GM18519 (cell line): ENCODE measurements at regions not wholly inside any gene's neighbourhood (a gene's known extent, or its start where the extent isn't known, plus 50 kb on each side); places are given as distances from the start of the nearest gene placed in this dataset.

ENCODE experiments used
- ATAC-seq: cut with Tn5 transposase; IDR thresholded peaks from one replicate; pipeline ENCODE4 v1.9.1; 2021; ENCODE audit warnings: mild to moderate bottlenecking, moderate library complexity; ENCODE audit not compliant: unreplicated experiment, low FRiP score

DNA sequence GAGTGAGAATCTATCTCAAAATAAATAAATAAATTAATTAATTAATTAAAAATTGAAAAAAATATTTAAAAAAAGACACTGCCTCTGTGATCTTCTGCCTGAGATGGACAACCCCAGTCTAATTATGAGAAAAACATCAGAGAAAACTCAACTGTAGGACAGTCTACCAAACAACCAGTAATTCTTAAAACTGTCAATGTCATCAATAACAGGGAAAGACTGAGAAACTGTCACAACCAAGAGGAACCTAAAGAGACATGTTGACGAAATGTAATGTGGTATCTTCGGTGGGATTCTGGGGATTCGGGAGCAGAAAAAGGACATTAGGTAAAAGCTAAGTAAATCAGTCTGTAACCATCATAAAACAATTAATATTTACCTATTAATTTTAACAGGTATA, 265.4 kb upstream of the LMCD1 start:
- ATAC-seq = no peak

DNA sequence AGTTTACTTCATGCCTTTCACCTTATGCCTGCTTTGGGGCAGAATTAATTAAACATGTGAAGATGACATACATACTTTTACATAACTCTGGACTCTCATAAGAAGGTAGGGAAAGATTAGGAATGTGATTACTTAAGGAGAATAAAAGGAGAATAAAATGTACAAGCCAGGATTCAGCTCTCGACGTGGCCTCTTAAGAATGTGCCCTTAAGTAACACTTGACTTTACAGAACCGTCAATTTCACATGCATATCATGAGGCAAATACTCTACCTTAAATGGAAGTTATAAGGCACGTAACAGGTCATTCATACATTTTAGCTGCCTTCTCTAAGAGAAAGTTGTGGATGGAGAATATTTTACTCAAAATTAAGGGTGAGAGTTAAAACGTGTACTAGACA, 263.7 kb upstream of the LMCD1 start:
- no peak for ATAC-seq

DNA sequence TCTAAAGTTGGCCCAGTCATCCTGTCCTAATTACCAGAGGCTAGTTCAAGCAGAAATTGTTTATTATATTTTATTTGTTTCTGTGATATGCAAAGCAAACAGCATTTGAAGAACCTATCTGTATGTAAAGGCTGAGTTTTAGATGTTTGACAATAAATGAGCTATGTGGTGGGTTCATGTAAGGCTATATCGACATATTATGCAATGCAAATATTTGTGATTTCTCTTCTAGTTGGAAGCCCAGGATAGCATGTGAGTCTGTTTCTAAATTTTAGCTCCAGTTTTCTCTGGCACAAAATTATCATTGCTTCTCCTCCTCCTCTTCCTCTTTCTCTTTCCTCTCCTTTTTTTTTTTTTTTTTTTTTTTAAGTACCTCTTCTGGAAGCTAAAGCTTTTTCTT, 263.2 kb upstream of the LMCD1 start:
- no peak for ATAC-seq

DNA sequence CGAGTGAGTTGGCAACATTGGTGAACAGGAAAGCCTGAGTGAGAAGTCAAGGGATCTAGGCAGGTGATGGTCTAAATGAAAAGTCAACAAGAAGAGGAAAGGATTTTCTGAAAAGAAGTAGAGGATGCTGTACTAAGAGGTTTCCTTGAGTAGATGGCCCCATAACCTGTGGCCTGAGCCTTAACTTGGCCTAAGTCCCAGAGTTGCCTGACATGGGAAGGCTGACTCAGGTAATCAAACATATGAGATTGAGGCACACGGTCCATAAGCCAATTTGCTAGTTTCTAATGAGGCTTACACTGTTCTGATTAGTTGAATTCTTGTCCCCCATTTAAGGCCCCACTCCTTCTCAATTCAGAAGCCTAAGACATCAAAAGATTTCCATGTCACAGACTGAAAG, 262.5 kb upstream of the LMCD1 start:
- ATAC-seq = no peak

DNA sequence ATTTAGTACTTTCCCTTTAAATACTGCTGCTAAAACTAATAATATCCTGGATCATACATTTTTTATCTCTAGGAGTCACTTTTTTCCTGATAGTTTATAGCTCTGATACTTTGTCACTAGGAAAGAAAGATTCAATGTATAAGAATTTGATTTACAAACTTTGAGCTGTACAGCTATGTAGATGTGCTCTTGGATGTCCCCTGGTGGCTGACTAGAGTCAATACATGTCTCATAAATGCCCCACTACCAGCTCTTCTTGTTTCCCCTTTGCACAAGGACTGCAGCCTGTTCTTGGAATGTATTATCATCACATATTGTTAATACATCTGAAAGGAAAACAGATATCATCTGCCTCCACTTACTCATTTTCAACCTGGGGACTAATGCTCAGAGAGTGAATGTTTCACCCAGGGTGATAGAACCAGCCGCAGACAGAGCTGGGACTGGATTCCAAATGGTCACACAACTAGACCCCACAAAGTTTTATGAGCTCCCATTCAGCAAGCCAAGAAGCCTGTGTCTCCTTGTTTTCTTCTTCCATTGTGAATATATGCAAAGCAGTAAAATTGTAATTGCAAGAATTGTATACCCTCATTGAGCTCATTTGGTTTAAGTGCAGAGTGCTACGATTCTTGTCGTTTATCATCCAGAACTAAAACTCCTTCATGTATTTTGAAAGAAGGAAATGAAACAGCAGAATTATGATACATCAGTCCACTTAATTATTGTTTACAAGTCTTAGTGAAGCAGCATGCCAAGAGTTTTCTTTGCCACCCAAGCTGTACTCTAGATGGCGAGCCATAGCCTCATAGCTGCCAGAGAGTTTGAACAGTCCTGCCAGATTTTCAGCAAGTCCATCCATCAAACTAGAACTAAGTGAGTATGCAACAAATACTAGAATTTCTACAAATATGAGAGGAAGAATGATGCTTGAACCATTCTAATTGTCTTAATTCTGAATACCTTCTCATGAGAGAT, 261.6 kb upstream of the LMCD1 start:
- ATAC-seq = peak; percentile 95

DNA sequence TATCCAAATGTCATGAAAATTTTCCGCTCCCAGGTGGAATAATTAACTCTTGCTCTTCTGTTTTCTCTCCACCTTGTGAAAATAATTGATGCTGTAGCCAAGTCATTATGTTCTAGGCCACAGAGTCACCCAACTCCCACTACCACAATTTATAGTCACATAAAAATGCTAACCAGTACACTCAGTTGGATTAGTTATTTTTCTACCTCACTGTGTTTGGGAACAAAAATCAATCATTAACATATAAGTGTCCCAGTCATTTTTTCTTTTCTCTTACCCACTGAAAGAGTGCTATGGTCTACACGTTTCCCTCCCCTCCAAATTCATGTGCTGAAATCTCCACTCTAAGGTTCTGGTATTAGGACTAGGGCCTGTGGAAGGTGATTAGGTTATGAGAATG, 255.6 kb upstream of the LMCD1 start:
- ATAC-seq = no peak

DNA sequence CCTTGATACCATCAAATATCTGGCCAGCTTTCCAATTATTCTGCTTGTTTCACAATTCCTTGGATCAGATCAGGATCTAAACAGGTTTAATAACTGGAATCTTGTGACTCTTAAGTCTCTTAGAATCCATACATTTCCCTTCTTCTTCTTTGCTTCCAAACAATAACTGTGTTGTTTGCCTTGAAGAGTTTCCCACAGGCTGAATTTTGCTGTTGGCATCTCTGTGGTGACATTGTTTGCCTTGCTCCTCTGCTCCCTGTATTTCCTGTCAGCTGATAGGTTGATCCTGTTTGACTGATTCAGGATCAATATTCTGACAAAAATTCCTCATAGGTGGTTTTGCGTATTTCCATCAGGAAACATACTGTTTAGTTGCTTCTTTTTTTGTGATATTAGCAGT, 248.4 kb upstream of the LMCD1 start:
- ATAC-seq = no peak

DNA sequence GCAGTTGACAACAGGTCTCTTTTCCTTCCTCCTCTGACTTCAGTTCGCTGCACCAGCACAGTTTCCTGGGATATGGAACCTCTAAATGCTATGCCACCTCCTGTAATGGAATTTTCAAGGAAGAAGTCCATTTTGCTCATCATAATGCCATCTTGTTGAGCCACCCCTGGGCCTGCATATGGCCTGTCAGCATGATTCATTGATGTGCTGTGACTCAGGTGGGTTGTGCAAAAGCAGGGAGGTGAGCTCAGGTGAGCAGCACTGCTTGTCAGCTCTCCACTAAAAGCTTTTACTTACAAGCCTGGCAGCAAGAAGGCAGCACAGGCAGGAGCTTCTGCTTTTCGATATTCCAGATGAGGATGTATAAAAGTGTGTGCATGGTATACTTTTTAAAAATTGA, 247.1 kb upstream of the LMCD1 start:
- no peak for ATAC-seq

DNA sequence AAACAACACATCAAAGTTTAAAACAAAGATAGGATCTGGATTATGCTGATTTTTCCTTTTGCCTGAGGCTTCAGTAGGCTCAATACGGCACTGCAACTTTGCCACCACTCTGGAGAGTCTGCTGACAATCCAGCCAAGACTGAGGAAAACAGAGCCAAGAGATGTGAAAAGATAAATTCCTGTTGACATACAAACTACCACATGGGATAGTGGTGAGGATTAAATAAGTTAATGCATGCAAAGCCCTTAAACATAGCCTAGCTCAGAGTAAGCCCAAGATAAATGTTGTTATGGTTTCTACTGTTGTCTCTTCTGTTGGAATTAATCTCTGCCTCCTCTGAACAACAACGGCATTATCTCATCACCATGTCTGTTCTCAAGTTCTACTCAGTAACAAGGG, 245.9 kb upstream of the LMCD1 start:
- no peak for ATAC-seq

DNA sequence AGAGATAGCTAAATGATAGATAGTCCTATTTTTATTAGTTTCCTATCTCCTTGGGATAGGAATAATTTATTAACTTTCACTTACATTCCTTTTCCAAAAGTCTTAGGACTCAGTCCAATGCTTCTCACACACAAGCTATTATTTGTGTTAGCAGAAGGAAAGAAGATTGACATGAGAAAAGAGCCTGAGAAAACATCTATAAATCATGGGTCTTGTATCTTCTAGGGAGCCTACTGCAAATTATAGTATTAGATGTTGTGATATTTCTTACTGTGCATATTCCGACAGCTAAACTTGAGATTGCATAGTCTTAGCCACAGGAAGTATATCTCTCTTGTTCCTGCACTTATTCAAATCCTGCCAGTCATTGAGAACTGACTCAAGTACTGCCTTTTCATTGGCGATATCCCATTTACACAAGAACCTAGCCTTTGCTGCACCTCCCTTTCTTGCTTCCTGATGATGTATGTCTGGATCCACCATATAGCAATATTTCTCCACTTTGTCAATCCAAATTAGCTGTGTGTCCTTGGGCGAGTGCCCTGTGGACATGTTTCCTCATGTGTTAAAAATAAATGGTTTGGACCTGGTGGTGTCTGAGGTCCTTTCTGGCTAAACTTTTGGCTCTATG, 245.1 kb upstream of the LMCD1 start:
- no peak for ATAC-seq

DNA sequence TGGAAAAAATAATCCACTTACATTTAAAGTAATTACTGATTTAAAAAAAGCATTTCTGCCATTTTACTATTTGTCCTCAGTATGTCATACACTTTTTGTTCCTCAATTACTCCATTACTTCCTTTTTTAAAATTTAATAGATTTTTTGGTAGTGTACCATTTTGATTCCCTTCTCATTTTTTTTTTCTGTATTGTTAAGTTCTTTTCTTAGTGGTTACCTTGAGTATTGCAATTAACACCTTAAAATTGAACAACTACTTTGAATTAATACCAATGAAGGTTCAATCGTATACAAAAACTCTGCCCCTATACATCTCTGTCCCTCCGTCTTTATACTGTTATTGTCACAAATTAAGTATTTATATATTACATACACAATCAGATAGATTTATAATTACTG, 240.6 kb upstream of the LMCD1 start:
- no peak for ATAC-seq

DNA sequence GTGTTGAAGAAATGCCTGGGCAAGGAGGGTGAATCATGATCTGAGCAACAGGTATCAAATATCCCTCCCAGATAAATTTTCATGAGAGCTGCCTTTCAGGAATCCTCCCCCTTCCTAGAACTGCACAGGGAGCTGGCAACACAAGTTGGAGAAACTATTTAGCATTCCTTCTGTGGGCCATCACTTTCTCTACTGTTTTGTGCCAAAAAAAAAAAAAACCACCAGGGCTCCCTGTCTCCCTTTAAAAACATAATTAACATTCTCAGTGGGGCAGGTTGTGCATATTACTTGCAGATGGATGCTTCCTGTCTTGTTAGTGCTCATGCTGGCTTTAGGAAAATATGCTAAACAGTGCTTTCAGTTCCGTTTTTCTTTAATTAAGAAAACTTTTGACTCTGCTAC, 234.9 kb upstream of the LMCD1 start:
- no peak for ATAC-seq

DNA sequence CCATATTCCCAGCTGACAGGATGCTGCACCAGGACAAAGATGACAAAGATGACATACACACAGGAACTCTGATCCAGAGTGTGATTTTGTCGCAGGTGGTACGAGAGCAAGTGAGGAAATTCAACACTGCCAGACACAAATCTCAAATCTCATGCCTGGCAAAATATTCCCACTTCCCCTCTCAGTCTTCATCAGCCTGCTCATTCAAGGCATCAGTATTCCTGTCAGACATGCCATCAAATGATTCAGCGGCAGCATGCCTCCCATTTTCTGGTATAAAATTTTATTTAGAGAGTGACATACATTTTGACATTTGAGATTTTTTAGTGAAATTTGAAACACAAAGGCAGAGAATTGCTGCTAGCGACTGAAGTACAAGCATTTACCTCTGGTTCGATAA, 228.1 kb upstream of the LMCD1 start:
- no peak for ATAC-seq

DNA sequence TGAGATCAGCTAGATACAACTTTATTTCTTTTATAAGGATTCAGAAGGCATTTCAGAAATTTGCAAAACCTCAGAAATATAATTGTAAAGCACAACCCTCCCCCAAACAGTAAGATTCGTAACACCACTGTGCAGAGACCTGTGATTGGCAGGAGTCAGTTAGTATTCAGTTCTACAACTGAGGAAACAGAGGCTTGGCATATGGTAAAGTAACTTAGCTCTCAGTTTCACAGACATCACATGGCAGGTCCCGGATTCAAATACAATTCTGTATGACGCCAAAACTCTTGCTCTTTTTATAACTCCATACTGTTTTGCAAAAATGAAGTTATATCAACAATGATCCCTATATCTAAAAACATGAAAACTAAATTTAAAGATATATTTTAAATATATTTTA, 225.6 kb upstream of the LMCD1 start:
- ATAC-seq = no peak

DNA sequence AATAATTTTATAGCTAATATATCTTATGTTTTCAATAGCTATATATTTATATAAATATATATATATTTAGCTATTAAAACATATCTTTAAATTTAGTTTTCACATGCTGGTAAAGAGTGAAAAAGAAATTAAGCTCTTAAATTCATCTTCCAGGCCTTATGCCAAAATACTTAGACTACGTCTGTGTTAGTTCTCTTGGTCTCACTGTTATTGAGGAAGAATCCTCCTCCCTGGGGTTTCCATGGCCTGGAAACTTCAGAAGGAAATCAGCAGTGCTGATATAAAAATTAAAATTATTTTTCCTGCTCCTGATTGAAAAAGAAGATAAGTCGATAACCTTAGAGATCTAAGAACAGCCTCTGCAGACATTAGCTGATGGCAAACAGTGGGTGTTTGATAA, 225.1 kb upstream of the LMCD1 start:
- ATAC-seq = no peak

DNA sequence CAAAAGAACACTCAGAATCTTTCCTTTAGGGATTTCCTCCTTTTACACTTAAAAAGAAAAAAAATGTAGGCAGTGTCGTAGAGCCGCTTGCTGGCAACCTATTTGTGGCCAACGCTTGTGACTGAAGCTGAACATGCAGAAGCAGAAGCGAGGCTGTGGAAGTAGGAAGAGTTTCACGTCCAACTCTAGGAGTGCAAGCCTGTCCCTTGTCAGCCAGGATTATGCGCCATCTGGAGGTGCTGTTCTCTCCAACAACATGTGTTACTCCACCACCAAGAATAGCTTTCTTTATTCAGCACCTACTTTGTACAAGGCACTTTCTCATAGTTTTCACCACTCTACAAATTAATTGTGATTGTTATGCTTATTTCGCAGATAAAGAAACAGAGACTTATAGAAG, 223.2 kb upstream of the LMCD1 start:
- no peak for ATAC-seq

DNA sequence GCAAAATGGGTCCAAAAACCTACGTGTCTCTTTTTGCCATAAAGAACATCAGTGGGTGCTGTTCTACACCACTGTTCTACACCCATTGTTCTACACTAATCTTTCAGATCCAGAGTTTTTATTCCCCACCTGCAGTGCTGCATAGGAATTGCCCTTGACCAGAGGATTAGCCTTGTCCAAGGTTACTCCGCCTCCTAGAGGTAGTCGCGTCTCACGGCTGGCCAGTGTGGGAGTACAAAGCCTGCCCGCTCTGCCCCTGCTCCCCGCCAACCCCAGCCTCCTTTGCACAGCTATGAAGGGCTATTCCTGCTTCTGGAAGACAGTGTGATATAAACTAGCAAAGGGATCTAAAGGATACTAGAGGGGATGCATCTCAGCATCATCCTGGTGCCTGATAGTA, 222.1 kb upstream of the LMCD1 start:
- no peak for ATAC-seq

DNA sequence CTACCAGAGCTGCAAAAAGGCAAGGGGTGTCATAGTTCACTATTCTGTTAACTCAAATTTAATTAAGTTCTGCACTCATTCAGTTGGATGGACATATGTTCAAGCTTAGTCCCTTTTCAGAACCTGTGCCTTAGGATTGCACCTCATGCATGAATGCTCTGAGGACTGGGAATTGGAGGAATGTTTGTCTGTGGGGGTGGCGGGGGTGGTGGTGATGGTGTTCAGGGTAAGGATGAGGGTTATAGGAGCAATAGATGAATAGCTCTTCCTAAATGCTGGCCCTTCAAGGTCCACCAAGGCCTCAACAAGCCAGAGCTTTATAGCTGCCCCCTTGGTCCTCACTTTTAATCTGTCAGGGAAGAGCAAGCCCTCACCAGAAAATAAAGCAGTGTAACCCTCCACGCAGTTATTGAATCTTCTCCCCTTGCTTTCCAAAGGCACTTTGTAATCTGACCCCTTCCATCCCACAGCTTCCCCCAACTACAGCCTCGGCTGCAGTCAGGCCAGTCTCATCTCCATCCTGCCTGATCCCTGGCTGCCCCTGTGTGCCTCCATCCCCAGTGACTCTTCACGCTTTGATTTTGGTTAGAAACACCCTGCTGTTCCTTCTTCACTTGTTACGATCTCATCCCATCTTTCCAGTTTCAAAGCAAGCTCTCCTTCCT, 221.6 kb upstream of the LMCD1 start:
- no peak for ATAC-seq

DNA sequence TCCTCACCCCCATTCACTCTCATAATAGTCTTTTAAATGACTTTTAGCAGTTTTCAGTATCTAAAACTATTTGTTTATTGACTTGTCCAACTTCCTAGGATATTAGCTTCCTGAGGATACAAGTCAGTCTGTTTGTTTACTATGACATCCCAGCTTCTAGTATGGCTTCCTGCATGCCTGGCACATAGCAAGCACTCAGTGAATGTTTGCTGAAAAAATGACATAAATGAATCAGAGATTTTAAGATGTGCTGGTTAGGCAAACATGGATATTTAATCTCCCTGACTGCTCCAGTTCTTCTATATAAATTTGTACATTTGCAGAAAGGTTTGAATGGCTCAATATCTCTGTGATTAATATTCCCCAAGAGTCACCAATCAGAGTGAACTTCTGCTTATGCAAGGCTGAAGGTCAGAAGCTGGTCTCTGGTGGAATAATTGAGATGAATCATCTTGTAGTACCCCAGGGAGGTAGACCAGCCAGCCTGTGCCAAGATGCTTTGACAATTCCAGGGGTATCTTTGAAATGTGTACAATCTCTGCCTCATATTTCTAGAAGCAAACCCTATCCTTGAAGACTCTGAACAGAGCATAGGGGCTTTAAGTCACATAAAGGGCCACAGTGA, 219.0 kb upstream of the LMCD1 start:
- ATAC-seq = no peak

DNA sequence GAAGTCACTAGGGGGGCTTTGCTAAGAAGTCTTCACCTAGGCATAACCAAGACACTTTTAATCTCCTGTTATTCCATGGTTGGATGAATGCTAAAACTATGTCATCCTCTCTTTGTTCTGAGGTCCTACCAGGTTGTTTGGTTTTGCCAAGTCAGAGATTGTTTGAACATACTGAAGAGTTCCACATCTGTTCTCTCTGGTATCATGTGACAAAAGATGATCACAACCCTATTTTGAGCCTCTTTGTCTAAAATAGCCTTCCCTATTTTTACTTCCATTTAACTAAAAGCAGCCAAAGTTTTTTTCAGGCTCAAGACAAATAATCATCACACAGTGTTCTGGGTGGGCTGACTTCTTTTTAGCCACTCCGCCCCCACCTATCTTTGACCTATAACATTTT, 218.4 kb upstream of the LMCD1 start:
- no peak for ATAC-seq

DNA sequence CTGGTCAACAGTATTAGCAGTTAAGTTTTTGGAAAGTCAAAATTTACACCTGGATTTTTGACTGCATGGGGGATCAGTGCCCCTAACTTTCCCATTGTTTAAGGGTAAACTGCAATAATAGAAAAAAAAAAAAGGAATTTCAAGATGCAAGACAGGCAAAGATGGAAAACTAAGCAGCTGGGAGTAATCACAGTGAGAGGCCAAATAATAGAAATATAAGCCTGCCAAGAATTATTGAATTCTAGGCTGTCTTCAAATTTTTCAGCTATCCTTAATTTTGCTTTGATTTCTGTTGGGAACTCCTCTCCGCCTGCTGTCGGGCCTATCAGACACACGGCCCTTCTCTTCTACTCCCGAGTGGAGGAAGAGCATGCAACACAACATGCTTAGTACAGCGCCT, 215.5 kb upstream of the LMCD1 start:
- ATAC-seq = no peak
